ENCODE measurements at regions not wholly inside any gene's neighbourhood (a gene's known extent, or its start where the extent isn't known, plus 50 kb on each side); places are given as distances from the start of the nearest gene placed in this dataset.

DNA sequence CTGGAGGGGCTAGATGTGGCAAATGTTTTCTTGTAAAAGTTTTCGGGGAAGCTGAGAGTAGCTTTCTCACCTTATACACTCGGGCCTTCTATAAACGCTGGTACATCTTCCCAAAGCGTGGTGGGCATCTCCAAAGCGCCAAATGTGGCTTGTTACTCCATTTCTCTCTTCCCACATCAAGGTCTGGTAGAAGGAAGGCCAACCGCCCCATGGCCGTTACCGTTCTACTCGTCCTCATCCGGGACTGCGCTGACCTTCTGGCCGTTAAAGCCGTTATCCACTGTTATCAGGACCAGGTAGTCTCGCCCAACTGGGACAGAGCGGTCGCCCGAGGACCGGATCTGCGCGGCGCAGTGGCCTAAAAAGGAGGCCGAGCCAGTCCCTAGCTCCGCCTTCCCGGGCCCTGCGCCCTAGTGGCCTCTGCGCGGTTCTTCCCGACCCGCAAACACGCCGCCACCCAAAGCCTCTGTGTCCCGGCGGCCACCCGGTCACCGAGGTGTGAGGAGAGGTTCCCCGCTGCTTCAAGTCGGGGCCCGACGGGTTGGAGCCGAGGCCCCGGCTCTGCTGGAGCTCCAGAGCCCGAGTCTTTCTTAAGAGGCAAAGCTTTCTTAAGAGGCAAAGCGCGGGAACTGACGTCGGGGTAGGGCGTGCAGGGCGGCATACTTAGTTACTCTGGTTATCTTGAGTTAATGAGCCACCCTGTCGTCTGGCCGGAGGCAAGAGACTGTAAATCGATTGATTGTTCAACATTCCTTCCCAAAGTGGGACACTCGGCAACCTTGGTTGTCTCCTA, 90.5 kb downstream of the GPX5 start:
- H3K9me3 Mint-ChIP-seq = no peaks in the 10 kb centered on the region
- H3K27ac Mint-ChIP-seq = no peak overlapping the region
- CTCF ChIA-PET = interaction anchor here (0.8 to 3.2 kb wide), 5 partner anchors 9 to 73 kb away, joined by 3 to 14 read pairs (median 7); no protein-coding TSS in a partner anchor
- H3K27me3 Mint-ChIP-seq (ENCODE audit: low read depth) = peaks cover 37% of the 10 kb centered on the region
- ATAC-seq (peak; percentile 97), DNase-seq (ENCODE audit: low spot score) (peak; percentile 71)
- H3K4me3 Mint-ChIP-seq = peak overlapping the region; percentile 69
- POLR2A ChIA-PET = no interaction called here
- H3K4me1 Mint-ChIP-seq = peaks cover 20% of the 10 kb centered on the region
- H3K36me3 Mint-ChIP-seq = no peaks in the 10 kb centered on the region
- TF ChIP-seq FOXK1 (CRISPR knock-in tag; IDR thresholded peaks at IDR 0.05) (no peak), TP53 (CRISPR knock-in tag; IDR thresholded peaks at IDR 0.05) (no peak), MXD4 (CRISPR knock-in tag; IDR thresholded peaks at IDR 0.05; ENCODE audit: borderline replicate concordance) (no peak), ZNF219 (CRISPR knock-in tag; IDR thresholded peaks at IDR 0.05; ENCODE audit: borderline replicate concordance) (no peak), NR2C2 (CRISPR knock-in tag; IDR thresholded peaks at IDR 0.05) (no peak), ZBTB21 (CRISPR knock-in tag; IDR thresholded peaks at IDR 0.05; ENCODE audit: borderline replicate concordance) (no peak), NFATC4 (CRISPR knock-in tag; IDR thresholded peaks at IDR 0.05) (no peak), ZNF138 (CRISPR knock-in tag; conservative IDR thresholded peaks at IDR 0.05) (no peak), ZNF416 (CRISPR knock-in tag; IDR thresholded peaks at IDR 0.05) (no peak), NR3C1 (CRISPR knock-in tag; conservative IDR thresholded peaks at IDR 0.05; ENCODE audit: low read depth) (no peak), ZNF263 (CRISPR knock-in tag; IDR thresholded peaks at IDR 0.05; ENCODE audit: low read depth) (no peak), NR1H2 (CRISPR knock-in tag; IDR thresholded peaks at IDR 0.05) (no peak), CREM (CRISPR knock-in tag; IDR thresholded peaks at IDR 0.05) (peak; percentile 64; the same call in 1 of the 2 replicates), MYBL2 (CRISPR knock-in tag; IDR thresholded peaks at IDR 0.05) (peak; percentile 77; the same call in 1 of the 2 replicates)
- TF ChIP-seq, protein P1, sequence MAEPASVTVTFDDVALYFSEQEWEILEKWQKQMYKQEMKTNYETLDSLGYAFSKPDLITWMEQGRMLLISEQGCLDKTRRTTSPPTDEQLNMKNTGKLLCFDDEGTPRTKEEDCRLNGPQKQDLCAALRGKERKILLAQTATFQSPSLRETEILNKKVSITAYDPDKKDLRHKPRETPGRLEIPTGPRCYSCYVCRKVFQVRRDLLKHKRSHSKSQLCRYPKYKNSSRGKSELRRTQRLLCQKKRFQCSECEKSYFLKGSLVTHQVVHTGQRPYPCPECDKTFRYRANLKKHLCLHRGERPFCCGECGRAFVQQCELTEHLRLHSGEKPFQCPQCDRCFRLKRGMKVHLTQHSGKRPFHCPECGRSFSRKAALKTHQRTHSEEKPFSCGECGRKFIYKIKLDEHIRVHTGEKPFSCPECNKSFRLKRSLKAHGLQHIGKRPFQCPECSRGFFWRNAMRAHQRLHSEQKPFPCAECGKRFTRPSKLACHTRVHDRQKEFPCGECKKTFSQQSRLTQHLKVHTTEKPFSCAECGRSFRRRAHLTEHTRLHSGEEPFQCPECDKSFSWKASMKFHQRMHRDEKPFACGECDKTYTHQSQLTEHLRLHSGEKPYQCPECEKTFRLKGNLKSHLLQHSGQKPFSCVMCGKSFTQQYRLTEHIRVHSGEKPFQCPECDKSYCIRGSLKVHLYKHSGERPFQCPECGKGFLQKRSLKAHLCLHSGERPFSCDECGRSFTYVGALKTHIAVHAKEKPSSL (CRISPR knock-in tag; conservative IDR thresholded peaks at IDR 0.05) = no peak
- TF ChIP-seq, protein P2, sequence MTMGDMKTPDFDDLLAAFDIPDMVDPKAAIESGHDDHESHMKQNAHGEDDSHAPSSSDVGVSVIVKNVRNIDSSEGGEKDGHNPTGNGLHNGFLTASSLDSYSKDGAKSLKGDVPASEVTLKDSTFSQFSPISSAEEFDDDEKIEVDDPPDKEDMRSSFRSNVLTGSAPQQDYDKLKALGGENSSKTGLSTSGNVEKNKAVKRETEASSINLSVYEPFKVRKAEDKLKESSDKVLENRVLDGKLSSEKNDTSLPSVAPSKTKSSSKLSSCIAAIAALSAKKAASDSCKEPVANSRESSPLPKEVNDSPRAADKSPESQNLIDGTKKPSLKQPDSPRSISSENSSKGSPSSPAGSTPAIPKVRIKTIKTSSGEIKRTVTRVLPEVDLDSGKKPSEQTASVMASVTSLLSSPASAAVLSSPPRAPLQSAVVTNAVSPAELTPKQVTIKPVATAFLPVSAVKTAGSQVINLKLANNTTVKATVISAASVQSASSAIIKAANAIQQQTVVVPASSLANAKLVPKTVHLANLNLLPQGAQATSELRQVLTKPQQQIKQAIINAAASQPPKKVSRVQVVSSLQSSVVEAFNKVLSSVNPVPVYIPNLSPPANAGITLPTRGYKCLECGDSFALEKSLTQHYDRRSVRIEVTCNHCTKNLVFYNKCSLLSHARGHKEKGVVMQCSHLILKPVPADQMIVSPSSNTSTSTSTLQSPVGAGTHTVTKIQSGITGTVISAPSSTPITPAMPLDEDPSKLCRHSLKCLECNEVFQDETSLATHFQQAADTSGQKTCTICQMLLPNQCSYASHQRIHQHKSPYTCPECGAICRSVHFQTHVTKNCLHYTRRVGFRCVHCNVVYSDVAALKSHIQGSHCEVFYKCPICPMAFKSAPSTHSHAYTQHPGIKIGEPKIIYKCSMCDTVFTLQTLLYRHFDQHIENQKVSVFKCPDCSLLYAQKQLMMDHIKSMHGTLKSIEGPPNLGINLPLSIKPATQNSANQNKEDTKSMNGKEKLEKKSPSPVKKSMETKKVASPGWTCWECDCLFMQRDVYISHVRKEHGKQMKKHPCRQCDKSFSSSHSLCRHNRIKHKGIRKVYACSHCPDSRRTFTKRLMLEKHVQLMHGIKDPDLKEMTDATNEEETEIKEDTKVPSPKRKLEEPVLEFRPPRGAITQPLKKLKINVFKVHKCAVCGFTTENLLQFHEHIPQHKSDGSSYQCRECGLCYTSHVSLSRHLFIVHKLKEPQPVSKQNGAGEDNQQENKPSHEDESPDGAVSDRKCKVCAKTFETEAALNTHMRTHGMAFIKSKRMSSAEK (CRISPR knock-in tag; IDR thresholded peaks at IDR 0.05; ENCODE audit: borderline replicate concordance) = no peak
- TF ChIP-seq, protein P3, sequence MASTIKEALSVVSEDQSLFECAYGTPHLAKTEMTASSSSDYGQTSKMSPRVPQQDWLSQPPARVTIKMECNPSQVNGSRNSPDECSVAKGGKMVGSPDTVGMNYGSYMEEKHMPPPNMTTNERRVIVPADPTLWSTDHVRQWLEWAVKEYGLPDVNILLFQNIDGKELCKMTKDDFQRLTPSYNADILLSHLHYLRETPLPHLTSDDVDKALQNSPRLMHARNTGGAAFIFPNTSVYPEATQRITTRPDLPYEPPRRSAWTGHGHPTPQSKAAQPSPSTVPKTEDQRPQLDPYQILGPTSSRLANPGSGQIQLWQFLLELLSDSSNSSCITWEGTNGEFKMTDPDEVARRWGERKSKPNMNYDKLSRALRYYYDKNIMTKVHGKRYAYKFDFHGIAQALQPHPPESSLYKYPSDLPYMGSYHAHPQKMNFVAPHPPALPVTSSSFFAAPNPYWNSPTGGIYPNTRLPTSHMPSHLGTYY (CRISPR knock-in tag; IDR thresholded peaks at IDR 0.05) = no peak
- TF ChIP-seq, protein P4, sequence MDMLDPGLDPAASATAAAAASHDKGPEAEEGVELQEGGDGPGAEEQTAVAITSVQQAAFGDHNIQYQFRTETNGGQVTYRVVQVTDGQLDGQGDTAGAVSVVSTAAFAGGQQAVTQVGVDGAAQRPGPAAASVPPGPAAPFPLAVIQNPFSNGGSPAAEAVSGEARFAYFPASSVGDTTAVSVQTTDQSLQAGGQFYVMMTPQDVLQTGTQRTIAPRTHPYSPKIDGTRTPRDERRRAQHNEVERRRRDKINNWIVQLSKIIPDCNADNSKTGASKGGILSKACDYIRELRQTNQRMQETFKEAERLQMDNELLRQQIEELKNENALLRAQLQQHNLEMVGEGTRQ (CRISPR knock-in tag; IDR thresholded peaks at IDR 0.05) = no peak
- TF ChIP-seq, protein P5, sequence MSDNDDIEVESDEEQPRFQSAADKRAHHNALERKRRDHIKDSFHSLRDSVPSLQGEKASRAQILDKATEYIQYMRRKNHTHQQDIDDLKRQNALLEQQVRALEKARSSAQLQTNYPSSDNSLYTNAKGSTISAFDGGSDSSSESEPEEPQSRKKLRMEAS (CRISPR knock-in tag; IDR thresholded peaks at IDR 0.05) = peak; percentile 93
- TF ChIP-seq, protein P6, sequence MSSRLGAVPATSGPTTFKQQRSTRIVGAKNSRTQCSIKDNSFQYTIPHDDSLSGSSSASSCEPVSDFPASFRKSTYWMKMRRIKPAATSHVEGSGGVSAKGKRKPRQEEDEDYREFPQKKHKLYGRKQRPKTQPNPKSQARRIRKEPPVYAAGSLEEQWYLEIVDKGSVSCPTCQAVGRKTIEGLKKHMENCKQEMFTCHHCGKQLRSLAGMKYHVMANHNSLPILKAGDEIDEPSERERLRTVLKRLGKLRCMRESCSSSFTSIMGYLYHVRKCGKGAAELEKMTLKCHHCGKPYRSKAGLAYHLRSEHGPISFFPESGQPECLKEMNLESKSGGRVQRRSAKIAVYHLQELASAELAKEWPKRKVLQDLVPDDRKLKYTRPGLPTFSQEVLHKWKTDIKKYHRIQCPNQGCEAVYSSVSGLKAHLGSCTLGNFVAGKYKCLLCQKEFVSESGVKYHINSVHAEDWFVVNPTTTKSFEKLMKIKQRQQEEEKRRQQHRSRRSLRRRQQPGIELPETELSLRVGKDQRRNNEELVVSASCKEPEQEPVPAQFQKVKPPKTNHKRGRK (CRISPR knock-in tag; IDR thresholded peaks at IDR 0.05; ENCODE audit: borderline replicate concordance) = no peak
- TF ChIP-seq, protein P7, sequence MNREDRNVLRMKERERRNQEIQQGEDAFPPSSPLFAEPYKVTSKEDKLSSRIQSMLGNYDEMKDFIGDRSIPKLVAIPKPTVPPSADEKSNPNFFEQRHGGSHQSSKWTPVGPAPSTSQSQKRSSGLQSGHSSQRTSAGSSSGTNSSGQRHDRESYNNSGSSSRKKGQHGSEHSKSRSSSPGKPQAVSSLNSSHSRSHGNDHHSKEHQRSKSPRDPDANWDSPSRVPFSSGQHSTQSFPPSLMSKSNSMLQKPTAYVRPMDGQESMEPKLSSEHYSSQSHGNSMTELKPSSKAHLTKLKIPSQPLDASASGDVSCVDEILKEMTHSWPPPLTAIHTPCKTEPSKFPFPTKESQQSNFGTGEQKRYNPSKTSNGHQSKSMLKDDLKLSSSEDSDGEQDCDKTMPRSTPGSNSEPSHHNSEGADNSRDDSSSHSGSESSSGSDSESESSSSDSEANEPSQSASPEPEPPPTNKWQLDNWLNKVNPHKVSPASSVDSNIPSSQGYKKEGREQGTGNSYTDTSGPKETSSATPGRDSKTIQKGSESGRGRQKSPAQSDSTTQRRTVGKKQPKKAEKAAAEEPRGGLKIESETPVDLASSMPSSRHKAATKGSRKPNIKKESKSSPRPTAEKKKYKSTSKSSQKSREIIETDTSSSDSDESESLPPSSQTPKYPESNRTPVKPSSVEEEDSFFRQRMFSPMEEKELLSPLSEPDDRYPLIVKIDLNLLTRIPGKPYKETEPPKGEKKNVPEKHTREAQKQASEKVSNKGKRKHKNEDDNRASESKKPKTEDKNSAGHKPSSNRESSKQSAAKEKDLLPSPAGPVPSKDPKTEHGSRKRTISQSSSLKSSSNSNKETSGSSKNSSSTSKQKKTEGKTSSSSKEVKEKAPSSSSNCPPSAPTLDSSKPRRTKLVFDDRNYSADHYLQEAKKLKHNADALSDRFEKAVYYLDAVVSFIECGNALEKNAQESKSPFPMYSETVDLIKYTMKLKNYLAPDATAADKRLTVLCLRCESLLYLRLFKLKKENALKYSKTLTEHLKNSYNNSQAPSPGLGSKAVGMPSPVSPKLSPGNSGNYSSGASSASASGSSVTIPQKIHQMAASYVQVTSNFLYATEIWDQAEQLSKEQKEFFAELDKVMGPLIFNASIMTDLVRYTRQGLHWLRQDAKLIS (CRISPR knock-in tag; IDR thresholded peaks at IDR 0.05; ENCODE audit: borderline replicate concordance) = no peak
- TF ChIP-seq, protein P8, sequence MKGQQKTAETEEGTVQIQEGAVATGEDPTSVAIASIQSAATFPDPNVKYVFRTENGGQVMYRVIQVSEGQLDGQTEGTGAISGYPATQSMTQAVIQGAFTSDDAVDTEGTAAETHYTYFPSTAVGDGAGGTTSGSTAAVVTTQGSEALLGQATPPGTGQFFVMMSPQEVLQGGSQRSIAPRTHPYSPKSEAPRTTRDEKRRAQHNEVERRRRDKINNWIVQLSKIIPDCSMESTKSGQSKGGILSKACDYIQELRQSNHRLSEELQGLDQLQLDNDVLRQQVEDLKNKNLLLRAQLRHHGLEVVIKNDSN (CRISPR knock-in tag; IDR thresholded peaks at IDR 0.05) = no peak

All from WTC11 (cell line).